ENCODE measurements at regions not wholly inside any gene's neighbourhood (a gene's known extent, or its start where the extent isn't known, plus 50 kb on each side); places are given as distances from the start of the nearest gene placed in this dataset.

- Histone ChIP-seq H3K4me3 (no peak overlapping the region), H3K27me3 (replicated peaks in 1 of 7) (no peaks in the 10 kb centered on the region), H3K36me3 (no peaks in the 10 kb centered on the region), H3K9me3 (no peaks in the 10 kb centered on the region), H3K27ac (no peak overlapping the region), H3K4me1 (no peaks in the 10 kb centered on the region)
- TF ChIP-seq POLR2A (IDR thresholded peaks at IDR 0.05) (no peak), CTCF (IDR thresholded peaks at IDR 0.05 in 8 of 11, conservative IDR thresholded peaks at IDR 0.05 in 3 of 11) (no peak), POLR2AphosphoS5 (IDR thresholded peaks at IDR 0.05) (no peak)
- intact Hi-C loops (cut with DNase I; ENCODE audit: low total_unique reads): no loop called here
- 86 to 93% (median 89%) methylated on average over 5 of the region's 5 CpGs for WGBS, 5 donors
- DNase-seq: no peak
Measured at GRCh38 chr10:121130382-121130781, 279.2 kb downstream of the WDR11 start.

DNA sequence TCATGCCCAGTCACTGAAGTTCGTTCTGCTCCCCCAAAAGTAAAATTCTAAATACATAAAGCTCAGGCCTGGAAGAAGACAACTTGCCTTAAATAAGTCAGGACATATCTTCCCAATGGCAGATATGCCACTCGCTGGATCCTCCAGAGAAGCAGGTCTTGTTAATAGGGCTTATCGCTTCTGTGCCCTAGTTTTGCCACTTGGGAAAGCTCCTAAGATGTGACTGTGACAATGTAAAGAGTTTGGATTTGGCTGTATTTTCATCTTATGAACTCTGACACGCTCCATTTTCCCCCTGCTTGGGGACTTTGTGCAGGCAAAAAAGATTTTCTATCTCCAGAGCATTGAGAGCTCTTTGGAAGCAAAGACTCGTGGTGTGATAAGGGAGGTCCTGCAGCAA lies 279.9 kb downstream of the WDR11 start:
- no peak for DNase-seq
- Histone ChIP-seq H3K36me3 (no peaks in the 10 kb centered on the region), H3K27ac (no peak overlapping the region), H3K9me3 (no peaks in the 10 kb centered on the region), H3K27me3 (replicated peaks in 1 of 7) (no peaks in the 10 kb centered on the region), H3K4me3 (no peak overlapping the region), H3K4me1 (no peaks in the 10 kb centered on the region)
- WGBS, 5 donors: 76 to 83% (median 81%) methylated on average over 5 of the region's 5 CpGs
- intact Hi-C loops (cut with DNase I; ENCODE audit: low total_unique reads): no loop called here
- TF ChIP-seq CTCF (IDR thresholded peaks at IDR 0.05 in 8 of 11, conservative IDR thresholded peaks at IDR 0.05 in 3 of 11): no peak
- no peak for TF ChIP-seq POLR2A (IDR thresholded peaks at IDR 0.05)
- no peak for TF ChIP-seq POLR2AphosphoS5 (IDR thresholded peaks at IDR 0.05)

GRCh38 chr10:121131426-121132265 lies 280.5 kb downstream of the WDR11 start:
- intact Hi-C loops (cut with DNase I; ENCODE audit: low total_unique reads): no loop called here
- WGBS, 5 donors: 75 to 82% (median 76%) methylated on average over 9 of the region's 9 CpGs
- Histone ChIP-seq H3K4me3 (no peak overlapping the region), H3K27me3 (replicated peaks in 1 of 7) (no peaks in the 10 kb centered on the region), H3K27ac (no peak overlapping the region), H3K4me1 (no peaks in the 10 kb centered on the region), H3K36me3 (no peaks in the 10 kb centered on the region), H3K9me3 (no peaks in the 10 kb centered on the region)
- TF ChIP-seq CTCF (IDR thresholded peaks at IDR 0.05 in 8 of 11, conservative IDR thresholded peaks at IDR 0.05 in 3 of 11) (no peak), POLR2AphosphoS5 (IDR thresholded peaks at IDR 0.05) (no peak), POLR2A (IDR thresholded peaks at IDR 0.05) (no peak)
- DNase-seq: no peak

- DNase-seq: no peak
- H3K27me3 ChIP-seq (replicated peaks in 1 of 7): no peaks in the 10 kb centered on the region
- intact Hi-C loops (cut with DNase I; ENCODE audit: low total_unique reads): no loop called here
- no peaks in the 10 kb centered on the region for H3K4me1 ChIP-seq
- H3K36me3 ChIP-seq: no peaks in the 10 kb centered on the region
- 73 to 97% (median 84%) methylated on average over 1 of the region's 1 CpG for whole genome bisulfite sequencing, 5 donors
- no peaks in the 10 kb centered on the region for H3K9me3 ChIP-seq
- H3K4me3 ChIP-seq: no peak overlapping the region
- no peak overlapping the region for H3K27ac ChIP-seq
- no peak for TF ChIP-seq POLR2AphosphoS5 (IDR thresholded peaks at IDR 0.05)
- TF ChIP-seq POLR2A (IDR thresholded peaks at IDR 0.05): no peak
- no peak for TF ChIP-seq CTCF (IDR thresholded peaks at IDR 0.05 in 8 of 11, conservative IDR thresholded peaks at IDR 0.05 in 3 of 11)
Measured at GRCh38 chr10:121132273-121132672, 281.1 kb downstream of the WDR11 start.
